Ovary (tissue), 3 donors: ENCODE measurements at regions not wholly inside any gene's neighbourhood (a gene's known extent, or its start where the extent isn't known, plus 50 kb on each side); places are given as distances from the start of the nearest gene placed in this dataset.

Experiments used
- CTCF ChIP-seq, 3 donors: fragments of 450-650 bp in 2 of 3; fragments of 200-600 bp in 1 of 3; IDR thresholded peaks; one replicate each; pipeline versions ENCODE4 v1.5.1 to v1.8.0; 2016 to 2022; ENCODE audit warnings: antibody characterized with exemption in 3 of 3, mild to moderate bottlenecking in 1 of 3
- EP300 ChIP-seq: sonication (generic); formaldehyde crosslinking; IDR thresholded peaks from one replicate; pipeline ENCODE4 v1.6.1; 2017; ENCODE audit warnings: antibody characterized with exemption
- POLR2A ChIP-seq: fragments of 450-650 bp; IDR thresholded peaks from one replicate; pipeline ENCODE4 v1.6.1; 2017; ENCODE audit warnings: antibody characterized with exemption, mild to moderate bottlenecking, moderate library complexity
- donor health status: DM: no; HTN: no; CAD: no.

DNA sequence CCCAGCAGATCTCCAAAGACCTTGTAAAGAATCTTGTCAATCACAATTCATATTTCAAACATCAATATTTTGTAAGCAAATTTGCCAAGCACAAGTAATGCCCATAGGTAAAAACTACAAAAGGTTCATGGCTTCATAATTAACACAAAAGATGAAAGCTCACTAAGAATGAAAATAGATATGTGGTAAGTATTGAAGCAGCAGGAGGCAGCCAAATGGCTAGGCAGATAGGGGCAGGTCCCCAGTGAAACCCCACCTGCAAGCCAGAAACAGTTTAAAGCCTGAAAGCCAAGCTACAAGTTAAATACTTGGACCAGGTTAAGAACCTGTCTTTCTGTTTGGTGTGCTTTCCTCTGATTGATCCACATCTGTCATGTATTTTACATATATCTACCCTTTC lies 942.6 kb upstream of the SPRY2 start:
- TF ChIP-seq CTCF (IDR thresholded peaks at IDR 0.05) = no peak
- no peak for TF ChIP-seq EP300
- TF ChIP-seq POLR2A = no peak
